OCI-LY3 (cell line): ENCODE measurements at regions not wholly inside any gene's neighbourhood (a gene's known extent, or its start where the extent isn't known, plus 50 kb on each side); places are given as distances from the start of the nearest gene placed in this dataset.
"Not testable (repeated sequence)": the region's sequence is repeated elsewhere in the genome, so short reads cannot be mapped to it uniquely, and the experiment has no call there.

Experiments used
- H2AFZ ChIP-seq: fragments of 200-600, 300-600 bp; shearing (Covaris generic); 2 replicates; pipeline ENCODE4 v1.6.0; 2014; ENCODE audit warnings: antibody characterized with exemption, low read depth, low read length
- H3K27ac ChIP-seq: fragments of 200-600, 300-600 bp; sonication (generic); 2 replicates; pipeline ENCODE4 v1.5.1; 2014; ENCODE audit warnings: mild to moderate bottlenecking, low read length, moderate library complexity, mixed read lengths
- H3K27me3 ChIP-seq: fragments of 200-600, 300-600 bp; sonication (generic); 2 replicates; pipeline ENCODE4 v1.6.1; 2014; ENCODE audit warnings: low read depth, low read length, mixed read lengths
- H3K36me3 ChIP-seq: fragments of 200-600, 300-600 bp; sonication (generic); replicated peaks from 2 replicates; pipeline ENCODE3; 2014; ENCODE audit warnings: low read depth, low read length, mixed read lengths
- H3K4me1 ChIP-seq: fragments of 300-600, 200-600 bp; sonication (generic); 2 replicates; pipeline ENCODE4 v1.6.1; 2014; ENCODE audit warnings: low read length, mixed read lengths
- H3K4me2 ChIP-seq: fragments of 200-600, 300-600 bp; sonication (generic); 2 replicates; pipeline ENCODE4 v1.6.1; 2014; ENCODE audit warnings: low read length, mixed read lengths
- H3K4me3 ChIP-seq: fragments of 300-600, 200-600 bp; sonication (generic); 2 replicates; pipeline ENCODE4 v1.5.1; 2014; ENCODE audit warnings: antibody characterized with exemption, mild to moderate bottlenecking, low read length, moderate library complexity
- H3K79me2 ChIP-seq: fragments of 300-600, 200-600 bp; shearing (Covaris generic); 2 replicates; pipeline ENCODE4 v1.6.1; 2014; ENCODE audit warnings: mild to moderate bottlenecking, low read length, mixed read lengths
- H3K9ac ChIP-seq: fragments of 300-600, 200-600 bp; shearing (Covaris generic); 2 replicates; pipeline ENCODE4 v1.6.0; 2014; ENCODE audit warnings: mild to moderate bottlenecking, low read length, moderate library complexity
- H3K9me3 ChIP-seq: fragments of 200-600, 300-600 bp; shearing (Covaris generic); 2 replicates; pipeline ENCODE4 v1.6.1; 2014; ENCODE audit warnings: low read length, mixed read lengths; ENCODE audit not compliant: insufficient read depth
- H4K20me1 ChIP-seq: fragments of 200-600, 300-600 bp; sonication (generic); 2 replicates; pipeline ENCODE4 v1.6.1; 2016; ENCODE audit warnings: low read length, mixed read lengths; ENCODE audit not compliant: insufficient read depth
- EZH2phosphoT487 ChIP-seq: fragments of 200-600 bp; shearing (Covaris generic); IDR thresholded peaks from 2 replicates; pipeline ENCODE4 v1.6.1; 2018; ENCODE audit warnings: antibody characterized with exemption, mixed run types, low read depth
- TF ChIP-seq, protein P1 (sequence below): fragments of 200-600, 300-600 bp; sonication (generic); IDR thresholded peaks from 2 replicates; pipeline ENCODE4 v1.5.1; 2014; ENCODE audit warnings: antibody characterized with exemption, low read length, low read depth

GRCh38 chr5:19104948-19105347, 883.1 kb downstream of the CDH18 start:
- H2AFZ ChIP-seq = no peak overlapping the region
- no peaks in the 10 kb centered on the region for H3K9me3 ChIP-seq
- no peaks in the 10 kb centered on the region for H4K20me1 ChIP-seq
- no peak for TF ChIP-seq EZH2phosphoT487
- TF ChIP-seq, protein P1, sequence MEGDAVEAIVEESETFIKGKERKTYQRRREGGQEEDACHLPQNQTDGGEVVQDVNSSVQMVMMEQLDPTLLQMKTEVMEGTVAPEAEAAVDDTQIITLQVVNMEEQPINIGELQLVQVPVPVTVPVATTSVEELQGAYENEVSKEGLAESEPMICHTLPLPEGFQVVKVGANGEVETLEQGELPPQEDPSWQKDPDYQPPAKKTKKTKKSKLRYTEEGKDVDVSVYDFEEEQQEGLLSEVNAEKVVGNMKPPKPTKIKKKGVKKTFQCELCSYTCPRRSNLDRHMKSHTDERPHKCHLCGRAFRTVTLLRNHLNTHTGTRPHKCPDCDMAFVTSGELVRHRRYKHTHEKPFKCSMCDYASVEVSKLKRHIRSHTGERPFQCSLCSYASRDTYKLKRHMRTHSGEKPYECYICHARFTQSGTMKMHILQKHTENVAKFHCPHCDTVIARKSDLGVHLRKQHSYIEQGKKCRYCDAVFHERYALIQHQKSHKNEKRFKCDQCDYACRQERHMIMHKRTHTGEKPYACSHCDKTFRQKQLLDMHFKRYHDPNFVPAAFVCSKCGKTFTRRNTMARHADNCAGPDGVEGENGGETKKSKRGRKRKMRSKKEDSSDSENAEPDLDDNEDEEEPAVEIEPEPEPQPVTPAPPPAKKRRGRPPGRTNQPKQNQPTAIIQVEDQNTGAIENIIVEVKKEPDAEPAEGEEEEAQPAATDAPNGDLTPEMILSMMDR = no peak
- H3K4me1 ChIP-seq = no peaks in the 10 kb centered on the region
- no peak overlapping the region for H3K4me2 ChIP-seq
- H3K27me3 ChIP-seq = no peaks in the 10 kb centered on the region
- no peak overlapping the region for H3K9ac ChIP-seq
- H3K27ac ChIP-seq = no peak overlapping the region
- no peak overlapping the region for H3K4me3 ChIP-seq
- no peaks in the 10 kb centered on the region for H3K79me2 ChIP-seq
- H3K36me3 ChIP-seq = no peaks in the 10 kb centered on the region

GRCh38 chr5:19122923-19123322, 865.1 kb downstream of the CDH18 start:
- no peaks in the 10 kb centered on the region for H3K36me3 ChIP-seq
- H3K27me3 ChIP-seq = no peaks in the 10 kb centered on the region
- no peak overlapping the region for H3K27ac ChIP-seq
- H3K4me2 ChIP-seq = no peak overlapping the region
- H2AFZ ChIP-seq = no peak overlapping the region
- TF ChIP-seq, protein P1 = no peak
- no peak for TF ChIP-seq EZH2phosphoT487
- no peak overlapping the region for H3K9ac ChIP-seq
- no peaks in the 10 kb centered on the region for H3K79me2 ChIP-seq
- H4K20me1 ChIP-seq = no peaks in the 10 kb centered on the region
- H3K4me3 ChIP-seq = no peak overlapping the region
- no peaks in the 10 kb centered on the region for H3K4me1 ChIP-seq
- no peaks in the 10 kb centered on the region for H3K9me3 ChIP-seq

GRCh38 chr5:19125956-19126713, 861.9 kb downstream of the CDH18 start:
- Histone ChIP-seq H3K9me3 (no peaks in the 10 kb centered on the region), H3K36me3 (no peaks in the 10 kb centered on the region), H3K4me3 (no peak overlapping the region), H2AFZ (no peak overlapping the region), H3K27me3 (no peaks in the 10 kb centered on the region), H4K20me1 (no peaks in the 10 kb centered on the region), H3K9ac (no peak overlapping the region), H3K79me2 (no peaks in the 10 kb centered on the region), H3K4me1 (no peaks in the 10 kb centered on the region), H3K27ac (no peak overlapping the region), H3K4me2 (no peak overlapping the region)
- TF ChIP-seq EZH2phosphoT487 = no peak
- TF ChIP-seq, protein P1 = no peak

- no peak for TF ChIP-seq EZH2phosphoT487
- TF ChIP-seq, protein P1 = no peak
- no peaks in the 10 kb centered on the region for H3K4me1 ChIP-seq
- H3K36me3 ChIP-seq = no peaks in the 10 kb centered on the region
- no peaks in the 10 kb centered on the region for H4K20me1 ChIP-seq
- H3K27me3 ChIP-seq = no peaks in the 10 kb centered on the region
- no peak overlapping the region for H3K27ac ChIP-seq
- H3K4me2 ChIP-seq = no peak overlapping the region
- no peak overlapping the region for H2AFZ ChIP-seq
- no peaks in the 10 kb centered on the region for H3K79me2 ChIP-seq
- H3K4me3 ChIP-seq = no peak overlapping the region
- H3K9me3 ChIP-seq = no peaks in the 10 kb centered on the region
- no peak overlapping the region for H3K9ac ChIP-seq
These were observed 847.7 kb downstream of the CDH18 start for GRCh38 chr5:19140276-19140675.

GRCh38 chr5:19141937-19142524, 846.0 kb downstream of the CDH18 start:
- H3K4me2 ChIP-seq, H3K4me1 ChIP-seq, H3K9ac ChIP-seq, H2AFZ ChIP-seq, H3K4me3 ChIP-seq, H3K36me3 ChIP-seq, H3K9me3 ChIP-seq, H4K20me1 ChIP-seq, H3K79me2 ChIP-seq, H3K27ac ChIP-seq, H3K27me3 ChIP-seq: not testable (repeated sequence)

GRCh38 chr5:19142713-19143414, 845.1 kb downstream of the CDH18 start:
- not testable (repeated sequence) for H3K4me1 ChIP-seq, H3K27me3 ChIP-seq, H3K9me3 ChIP-seq

More at GRCh38 chr5:19142713-19143414, 845.1 kb downstream of the CDH18 start:
- not testable (repeated sequence) for H3K9ac ChIP-seq, H3K4me2 ChIP-seq, H2AFZ ChIP-seq, H3K4me3 ChIP-seq, H4K20me1 ChIP-seq, H3K36me3 ChIP-seq, H3K79me2 ChIP-seq, H3K27ac ChIP-seq
